Gastrocnemius medialis (tissue), 4 donors: ENCODE measurements at regions not wholly inside any gene's neighbourhood (a gene's known extent, or its start where the extent isn't known, plus 50 kb on each side); places are given as distances from the start of the nearest gene placed in this dataset.

Source experiments
- CTCF ChIP-seq, 5 experiments: fragments of 450-650 bp in 3 of 5; fragments of 200-600 bp in 2 of 5; sonication (generic) in 2 of 5; IDR thresholded peaks in 4 of 5; conservative IDR thresholded peaks in 1 of 5; 1 replicate in 4 of 5; 2 replicates in 1 of 5; pipeline ENCODE4 v1.5.1; 2016 to 2019; ENCODE audit warnings: antibody characterized with exemption in 5 of 5, mild to moderate bottlenecking in 3 of 5, moderate library complexity in 3 of 5
- POLR2A ChIP-seq, 2 donors: fragments of 450-650 bp; IDR thresholded peaks; one replicate each; pipeline ENCODE4 v1.6.1; 2017; ENCODE audit warnings: antibody characterized with exemption in 2 of 2, mild to moderate bottlenecking in 2 of 2, moderate library complexity in 2 of 2

- TF ChIP-seq POLR2A (IDR thresholded peaks at IDR 0.05) (no peak), CTCF (IDR thresholded peaks at IDR 0.05 in 4 of 5, conservative IDR thresholded peaks at IDR 0.05 in 1 of 5) (no peak)
These were observed 96.7 kb upstream of the PLEKHA5 start for GRCh38 chr12:19032826-19033225.
